Activated CD8-positive, alpha-beta T cell treated with anti-CD3 and anti-CD28 coated beads for 36 hours (primary cell): ENCODE measurements at regions not wholly inside any gene's neighbourhood (a gene's known extent, or its start where the extent isn't known, plus 50 kb on each side); places are given as distances from the start of the nearest gene placed in this dataset.

Source experiments
- ATAC-seq: fragments of 200-7000 bp; cut with Tn5 transposase; one replicate; pipeline ENCODE4 v1.10.0; 2021; ENCODE audit warnings: mild to moderate bottlenecking, moderate library complexity
- CTCF ChIA-PET: fragments of 350-600 bp; sonication (Branson Sonifier 250); formaldehyde crosslinking; loops from one replicate; lab custom pipeline; 2021; ENCODE audit warnings: antibody characterized with exemption; lab: Charles Lee
- POLR2A ChIA-PET: fragments of 350-600 bp; sonication (Branson Sonifier 250); formaldehyde crosslinking; loops from one replicate; lab custom pipeline; 2021; ENCODE audit warnings: antibody characterized with exemption; lab: Charles Lee
- DNase-seq: peaks from one replicate; pipeline ENCODE4 v3.0.0-alpha.2; 2020
- H3K27ac Mint-ChIP-seq: one replicate; pipeline ENCODE4 v1.8.0; 2021; ENCODE audit warnings: mild to moderate bottlenecking, mixed read lengths
- H3K27me3 Mint-ChIP-seq: one replicate; pipeline ENCODE4 v1.8.0; 2021; ENCODE audit warnings: mixed read lengths
- H3K36me3 Mint-ChIP-seq: one replicate; pipeline ENCODE4 v1.8.0; 2021; ENCODE audit warnings: low read depth, mixed read lengths
- H3K4me1 Mint-ChIP-seq: one replicate; pipeline ENCODE4 v1.8.0; 2021; ENCODE audit warnings: low read depth, mixed read lengths
- H3K4me3 Mint-ChIP-seq: one replicate; pipeline ENCODE4 v1.8.0; 2021; ENCODE audit warnings: mild to moderate bottlenecking, moderate library complexity, mixed read lengths
- H3K9me3 Mint-ChIP-seq: one replicate; pipeline ENCODE4 v1.8.0; 2021; ENCODE audit warnings: mixed read lengths
- CTCF ChIP-seq: fragments of 200-600 bp; IDR thresholded peaks from one replicate; pipeline ENCODE4 v1.8.0; 2022; ENCODE audit warnings: antibody characterized with exemption, mild to moderate bottlenecking
- intact Hi-C: fragments of 100-400 bp; cut with micrococcal nuclease; formaldehyde crosslinking; loops from one replicate; pipeline ENCODE4 v1.10.0; 2022

GRCh38 chrY:17050374-17050773 lies 829.6 kb downstream of the CDY2B start:
- DNase-seq, result no peak
- Mint-ChIP-seq H3K36me3 (no peaks in the 10 kb centered on the region), H3K4me3 (no peak overlapping the region), H3K4me1 (no peaks in the 10 kb centered on the region), H3K9me3 (no peaks in the 10 kb centered on the region), H3K27me3 (no peaks in the 10 kb centered on the region), H3K27ac (no peak overlapping the region)
- CTCF ChIA-PET, result no interaction called here
- POLR2A ChIA-PET, result no interaction called here
- no peak for TF ChIP-seq CTCF
- no peak for ATAC-seq
- intact Hi-C loops, result no loop called here

- H3K4me1 Mint-ChIP-seq, result peaks cover 6% of the 10 kb centered on the region
- no peak for TF ChIP-seq CTCF
- ChIA-PET POLR2A (no interaction called here), CTCF (no interaction called here)
- peaks cover 2% of the 10 kb centered on the region for H3K36me3 Mint-ChIP-seq
- no peak for ATAC-seq
- H3K4me3 Mint-ChIP-seq, result no peak overlapping the region
- peaks cover 10% of the 10 kb centered on the region for H3K9me3 Mint-ChIP-seq
- H3K27ac Mint-ChIP-seq, result no peak overlapping the region
- intact Hi-C loops, result no loop called here
- no peak for DNase-seq
- H3K27me3 Mint-ChIP-seq, result no peaks in the 10 kb centered on the region
These were observed 834.9 kb downstream of the CDY2B start for GRCh38 chrY:17045124-17045523.

- Mint-ChIP-seq H3K36me3 (peaks cover 2% of the 10 kb centered on the region), H3K27ac (no peak overlapping the region), H3K9me3 (peaks cover 10% of the 10 kb centered on the region), H3K4me1 (peaks cover 6% of the 10 kb centered on the region), H3K27me3 (no peaks in the 10 kb centered on the region), H3K4me3 (no peak overlapping the region)
- TF ChIP-seq CTCF, result no peak
- ATAC-seq, result no peak
- ChIA-PET CTCF (no interaction called here), POLR2A (no interaction called here)
- DNase-seq, result no peak
- intact Hi-C loops, result no loop called here
These were observed 835.3 kb downstream of the CDY2B start for GRCh38 chrY:17044723-17045122.

- Mint-ChIP-seq H3K27ac (no peak overlapping the region), H3K36me3 (peaks cover 2% of the 10 kb centered on the region), H3K9me3 (peaks cover 10% of the 10 kb centered on the region), H3K27me3 (no peaks in the 10 kb centered on the region), H3K4me3 (no peak overlapping the region), H3K4me1 (peaks cover 6% of the 10 kb centered on the region)
- intact Hi-C loops, result no loop called here
- ChIA-PET CTCF (no interaction called here), POLR2A (no interaction called here)
- ATAC-seq (peak; percentile 67), DNase-seq (peak; percentile 3)
- no peak for TF ChIP-seq CTCF
These were observed 835.7 kb downstream of the CDY2B start for GRCh38 chrY:17044272-17044671.

GRCh38 chrY:17038439-17038838 lies 841.6 kb downstream of the CDY2B start:
- DNase-seq, result no peak
- Mint-ChIP-seq H3K4me1 (peaks cover 6% of the 10 kb centered on the region), H3K4me3 (no peak overlapping the region), H3K36me3 (peaks cover 2% of the 10 kb centered on the region), H3K27ac (no peak overlapping the region), H3K9me3 (peaks cover 13% of the 10 kb centered on the region), H3K27me3 (no peaks in the 10 kb centered on the region)
- ChIA-PET POLR2A (no interaction called here), CTCF (no interaction called here)
- intact Hi-C loops, result no loop called here
- no peak for ATAC-seq
- TF ChIP-seq CTCF, result no peak
